ENCODE measurements at regions not wholly inside any gene's neighbourhood (a gene's known extent, or its start where the extent isn't known, plus 50 kb on each side); places are given as distances from the start of the nearest gene placed in this dataset.
A peak's percentile ranks its signal among the peaks of the same experiment; 100 is the strongest.
"Not testable (repeated sequence)": the region's sequence is repeated elsewhere in the genome, so short reads cannot be mapped to it uniquely, and the experiment has no call there.

DNA sequence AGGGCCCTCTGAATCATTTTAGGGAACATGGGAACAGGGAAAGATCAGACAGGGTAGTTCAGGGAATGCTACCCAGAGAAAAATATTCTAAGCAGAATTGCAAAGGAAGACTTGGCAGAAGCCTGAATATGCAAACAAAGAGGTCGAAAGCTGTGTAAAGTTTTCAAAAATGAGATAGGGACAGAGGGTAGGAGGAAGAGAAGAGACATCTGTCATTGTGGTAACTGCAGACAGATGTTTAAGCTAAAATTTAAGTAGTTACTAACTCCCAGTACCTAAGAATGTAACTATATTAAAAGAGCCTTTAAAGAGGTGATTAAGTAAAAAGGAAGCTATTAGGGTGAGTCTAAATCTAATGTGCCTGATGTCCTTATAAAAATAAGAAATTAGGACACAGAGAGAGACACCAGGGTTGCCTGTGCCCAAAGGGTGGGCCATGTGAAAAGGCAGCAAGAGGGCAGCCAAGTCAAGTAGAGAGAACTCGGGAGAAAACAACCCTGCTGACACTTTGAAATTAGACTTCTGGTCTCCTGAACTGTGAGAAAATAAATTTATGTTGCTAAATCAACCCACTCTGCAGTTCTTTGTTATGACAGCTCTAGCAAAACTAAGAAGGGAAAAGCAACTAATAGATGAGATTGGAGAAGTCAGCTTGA is 1647.4 kb upstream of the C9orf72 start:
- DNase-seq (ENCODE audit: low spot score) = no peak

DNA sequence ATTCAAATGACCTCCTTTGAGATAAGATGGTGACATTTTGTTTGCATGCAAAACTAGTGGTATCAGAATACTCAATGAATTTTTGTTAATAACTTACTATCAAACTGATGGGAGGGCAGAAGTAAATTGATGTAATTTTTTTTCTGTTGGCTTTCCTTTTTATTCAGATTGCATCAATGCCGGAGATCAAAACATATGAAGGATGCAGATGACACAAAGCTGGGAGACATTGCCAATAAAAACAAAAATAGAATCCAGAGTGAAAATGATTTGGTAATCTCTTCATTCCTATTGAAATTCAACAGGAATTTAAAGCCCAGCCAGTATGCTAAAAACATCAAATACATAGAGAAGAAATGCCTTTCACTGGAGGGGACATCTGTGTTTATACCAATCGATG is 1655.3 kb upstream of the C9orf72 start:
- DNase-seq (ENCODE audit: low spot score) = no peak

DNA sequence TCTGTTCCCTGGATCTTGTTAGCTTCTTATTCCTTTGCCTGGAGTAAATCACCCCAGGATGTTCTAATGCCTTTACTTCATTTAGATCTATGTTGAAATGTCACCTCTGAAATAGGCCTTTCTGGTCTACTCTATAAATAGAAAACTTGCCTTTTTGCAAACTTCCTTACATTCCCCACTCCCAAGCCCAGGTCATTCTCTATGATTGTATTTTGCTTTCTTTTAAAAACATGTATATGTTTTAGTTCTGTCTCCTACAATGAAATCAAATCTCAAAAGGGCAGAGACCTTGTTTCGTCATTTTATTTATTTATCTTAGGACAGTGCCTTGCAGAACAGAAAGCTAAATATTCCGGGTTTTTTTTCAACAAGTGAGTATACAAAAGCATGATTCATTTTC is 1657.7 kb upstream of the C9orf72 start:
- no peak for DNase-seq (ENCODE audit: low spot score)

DNA sequence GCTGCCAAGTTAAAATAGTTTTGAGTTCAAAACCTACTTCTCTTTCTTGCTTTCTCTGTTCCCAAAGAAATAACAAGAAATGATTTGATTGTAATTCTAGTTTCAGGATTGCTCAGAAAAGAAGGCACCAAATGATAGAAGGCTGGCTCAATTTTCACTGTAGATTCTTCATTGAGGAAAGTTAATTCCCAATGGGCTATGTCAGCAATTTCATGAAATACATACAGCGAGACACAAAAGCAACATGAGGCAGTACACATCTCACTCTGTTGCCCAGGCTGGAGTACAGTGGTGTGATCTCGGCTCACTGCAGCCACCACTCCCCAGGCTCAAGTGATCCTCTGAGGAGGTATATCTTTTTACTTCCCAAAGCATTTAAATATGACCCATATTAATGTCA is 1659.9 kb upstream of the C9orf72 start:
- no peak for DNase-seq (ENCODE audit: low spot score)

DNA sequence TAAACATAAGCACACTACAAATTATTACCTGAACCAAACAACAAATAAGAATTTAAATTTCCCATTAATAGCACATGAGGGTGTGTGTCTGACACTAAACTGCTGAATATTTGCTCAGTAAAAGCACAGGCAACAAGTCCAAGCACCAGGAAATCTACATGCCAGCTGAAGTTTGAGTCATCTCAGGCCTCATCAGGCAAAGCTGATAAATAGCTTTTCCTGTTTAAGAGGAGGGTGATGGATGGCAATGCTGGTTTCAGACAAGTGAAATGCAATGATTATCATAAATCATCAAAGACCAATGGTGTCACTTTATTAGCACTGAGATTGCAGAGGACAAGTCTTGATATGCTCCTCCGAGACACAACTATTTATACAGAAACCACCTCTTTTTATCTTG is 1668.0 kb upstream of the C9orf72 start:
- DNase-seq (ENCODE audit: low spot score) = peak; percentile 33

DNA sequence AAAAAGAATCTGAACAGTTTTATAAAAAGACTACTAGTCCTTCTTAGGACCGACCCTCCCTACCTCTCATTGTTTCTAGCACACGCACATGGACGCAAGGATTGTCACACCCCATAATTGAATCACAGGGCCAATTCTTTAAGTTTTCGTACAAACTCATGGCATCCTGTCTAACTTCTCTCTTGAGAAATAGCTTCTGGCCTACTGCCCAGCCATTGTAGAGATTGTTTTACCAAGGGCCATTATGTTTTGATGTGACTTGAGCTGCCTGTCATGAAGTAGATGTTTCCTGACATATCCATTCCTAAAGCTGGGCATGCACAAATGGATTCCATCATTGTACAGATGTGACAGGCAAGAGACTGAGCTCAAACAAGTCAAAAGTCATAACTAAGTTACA is 1672.1 kb upstream of the C9orf72 start:
- DNase-seq (ENCODE audit: low spot score) = no peak

DNA sequence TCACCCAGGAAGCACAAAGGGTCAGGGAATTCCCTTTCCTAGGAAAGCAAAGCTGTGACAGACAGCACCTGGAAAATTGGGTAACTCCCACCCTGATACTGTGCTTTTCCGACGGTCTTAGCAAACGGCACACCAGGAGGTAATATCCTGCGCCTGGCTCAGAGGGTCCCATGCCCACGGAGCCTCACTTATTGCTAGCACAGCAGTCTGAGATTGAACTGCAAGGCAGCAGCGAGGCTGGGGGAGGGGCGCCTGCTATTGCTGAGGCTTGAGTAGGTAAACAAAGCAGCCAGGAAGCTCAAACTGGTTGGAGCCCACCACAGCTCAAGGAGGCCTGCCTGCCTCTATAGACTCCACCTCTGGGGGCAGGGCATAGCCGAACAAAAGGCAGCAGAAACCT is 1697.1 kb upstream of the C9orf72 start:
- DNase-seq (ENCODE audit: low spot score) = not testable (repeated sequence)

DNA sequence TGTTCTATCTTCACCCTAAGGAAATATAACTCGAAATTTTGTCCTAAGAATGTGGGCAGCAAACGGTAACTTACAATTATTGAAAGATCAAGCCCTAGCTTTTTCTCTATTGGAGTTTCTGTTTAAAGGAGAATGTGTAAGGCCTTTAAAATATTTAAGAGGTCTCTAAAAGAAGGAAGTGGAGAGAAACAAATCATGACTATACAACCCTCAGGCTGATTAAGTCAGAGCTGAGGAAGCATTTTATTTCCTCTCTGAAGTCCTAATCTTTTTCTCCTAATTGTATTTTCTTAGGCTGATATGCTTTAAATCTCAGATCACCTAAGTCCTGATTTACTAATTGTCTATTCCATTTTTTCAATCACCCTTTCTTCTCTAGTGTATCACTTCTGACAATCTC is 1708.8 kb upstream of the C9orf72 start:
- DNase-seq (ENCODE audit: low spot score) = peak; percentile 1

DNA sequence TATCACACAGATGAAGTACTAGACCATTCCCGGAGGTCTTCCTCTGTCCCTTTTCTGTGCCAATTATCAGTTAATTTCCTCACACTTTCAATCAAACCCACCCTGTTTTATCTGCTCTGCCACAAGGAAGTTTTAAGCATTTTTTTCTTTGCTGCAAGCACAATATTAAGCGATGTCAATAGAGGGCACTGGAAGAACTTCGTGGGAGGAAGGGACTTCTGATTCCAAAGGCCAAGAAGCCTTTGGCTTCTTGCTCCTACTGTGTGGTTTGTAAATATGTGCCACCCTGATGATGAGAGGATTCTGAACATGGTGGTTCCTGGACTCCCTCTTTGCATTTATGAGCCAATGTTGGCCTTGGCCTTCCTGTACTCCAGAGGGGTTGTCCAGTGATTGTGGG is 1712.5 kb upstream of the C9orf72 start:
- peak; percentile 9 for DNase-seq (ENCODE audit: low spot score)

DNA sequence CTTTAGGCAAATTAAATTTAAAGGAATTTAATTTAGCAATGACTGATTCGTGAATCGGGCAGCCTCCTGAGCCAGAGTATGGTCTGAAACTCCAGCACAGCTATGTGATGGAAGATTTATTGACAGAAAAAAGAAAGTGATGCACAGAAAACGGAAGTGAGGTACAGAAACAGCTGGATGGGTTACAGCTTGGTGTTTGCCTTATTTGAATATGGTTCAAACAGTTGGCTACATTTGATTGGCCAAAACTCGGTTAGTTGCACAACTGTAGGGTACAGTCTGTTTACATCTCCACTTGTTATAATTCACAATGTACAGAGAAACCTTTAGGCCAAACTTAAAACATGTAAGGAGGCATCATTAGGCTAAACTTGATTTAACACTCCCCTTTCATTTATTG is 1716.1 kb upstream of the C9orf72 start:
- DNase-seq (ENCODE audit: low spot score) = no peak

DNA sequence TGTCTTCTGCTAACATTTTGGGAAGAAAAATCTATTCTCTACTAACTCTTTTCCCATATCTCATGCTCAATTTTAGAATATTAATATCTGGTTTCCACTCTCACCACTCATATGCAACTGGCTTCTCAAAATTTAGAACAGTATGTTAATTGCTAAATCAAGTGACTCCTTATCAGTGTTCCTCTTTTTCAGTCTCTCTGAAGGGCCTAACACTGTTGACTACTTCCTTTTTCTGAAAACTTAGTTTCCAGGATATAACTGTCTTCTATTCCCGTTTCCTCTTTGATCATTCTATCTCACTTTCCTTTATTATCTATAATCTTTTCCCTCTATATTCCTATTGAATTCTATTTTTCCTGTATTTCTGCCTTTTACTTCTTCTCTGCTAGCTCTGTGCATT is 1717.2 kb upstream of the C9orf72 start:
- DNase-seq (ENCODE audit: low spot score) = no peak

DNA sequence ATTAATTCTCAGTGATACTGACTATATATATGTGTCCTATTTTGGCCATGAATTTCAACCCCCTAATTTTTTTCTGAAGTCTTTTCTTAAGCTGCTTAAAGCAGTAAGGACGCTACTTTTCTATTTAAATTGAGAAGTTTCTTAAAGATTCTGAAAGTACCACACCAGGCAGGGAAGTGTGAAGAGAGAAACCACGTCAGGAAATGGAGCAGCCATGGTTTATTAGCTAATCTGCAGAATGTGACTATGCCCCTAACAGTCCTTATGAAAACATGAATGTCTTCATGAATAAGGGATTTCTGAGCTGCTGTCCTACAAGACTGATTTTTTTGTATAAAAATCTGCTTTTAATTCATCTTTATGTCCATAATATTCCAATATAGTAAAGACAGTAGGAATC is 1724.3 kb upstream of the C9orf72 start:
- DNase-seq (ENCODE audit: low spot score) = no peak

DNA sequence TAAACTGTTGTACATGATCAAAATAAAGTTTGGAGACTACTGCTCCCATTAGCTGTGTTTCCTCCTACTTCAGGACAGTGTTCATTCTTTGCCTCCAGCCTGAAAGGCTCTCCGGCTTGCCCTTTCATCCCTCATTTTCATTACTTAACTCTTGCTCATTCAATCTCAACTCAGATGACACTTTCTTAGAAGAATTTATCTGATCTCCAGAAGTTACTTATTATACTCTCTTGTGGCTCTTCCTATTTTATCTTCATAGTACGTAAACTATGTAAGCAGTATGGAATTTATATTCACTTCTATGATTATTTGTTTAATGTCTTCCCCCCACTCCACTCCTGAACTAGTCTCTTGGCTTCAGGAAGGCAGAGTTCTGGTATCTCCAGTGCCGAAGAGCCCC is 1737.9 kb upstream of the C9orf72 start:
- peak; percentile 20 for DNase-seq (ENCODE audit: low spot score)

DNA sequence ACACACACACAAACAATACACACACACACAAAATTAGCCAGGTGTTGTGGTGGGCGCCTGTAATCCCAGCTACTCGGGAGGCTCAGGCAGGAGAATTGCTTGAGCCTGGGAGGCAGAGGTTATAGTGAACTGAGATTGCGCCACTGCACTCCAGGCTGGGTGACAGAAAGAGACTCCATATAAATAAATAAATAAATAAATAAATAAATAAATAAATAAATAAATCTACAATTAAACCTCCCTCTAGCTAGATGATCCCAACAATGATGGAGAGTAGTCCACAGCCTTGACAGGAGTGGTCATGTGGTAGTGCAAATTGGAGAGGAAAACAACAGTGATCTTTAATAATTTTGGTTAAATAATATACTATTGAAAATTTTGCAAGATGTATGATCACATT is 1739.0 kb upstream of the C9orf72 start:
- no peak for DNase-seq (ENCODE audit: low spot score)

DNA sequence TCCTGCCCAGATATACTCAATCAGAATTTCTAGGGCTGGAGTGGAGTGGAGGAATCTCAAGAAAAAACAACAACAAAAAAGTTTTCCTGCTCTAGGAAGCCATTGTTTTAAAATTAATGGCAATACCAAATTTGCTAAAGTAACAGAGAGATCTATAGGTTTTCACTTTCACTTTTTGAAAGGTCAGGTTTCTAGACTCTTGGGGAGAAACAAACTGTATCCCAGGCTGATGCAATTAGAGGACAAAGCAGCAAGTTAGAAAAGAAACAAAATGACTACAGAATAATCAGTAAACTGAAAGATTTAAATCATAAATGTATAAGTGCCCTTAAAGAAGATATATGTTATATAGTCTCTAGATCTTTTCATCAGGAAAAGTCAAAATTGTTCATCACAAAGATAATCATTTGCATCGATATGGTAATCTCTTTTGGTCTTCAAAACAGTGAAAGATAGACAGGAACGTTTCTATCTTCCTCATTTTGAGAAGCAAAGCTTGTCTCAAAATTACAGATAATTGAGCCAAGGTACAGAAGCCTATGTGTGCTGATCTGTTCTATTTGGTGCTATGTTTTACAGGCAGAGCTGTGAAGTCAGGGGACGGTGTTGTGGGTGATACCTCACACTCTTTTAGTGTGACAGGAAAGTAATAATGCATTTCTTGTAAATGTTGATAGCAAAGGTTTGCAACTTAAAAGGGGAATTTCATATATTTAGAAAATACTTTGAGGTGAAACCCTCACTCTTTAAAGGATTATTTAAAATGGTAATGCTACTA is 1746.6 kb upstream of the C9orf72 start:
- no peak for DNase-seq (ENCODE audit: low spot score)

DNA sequence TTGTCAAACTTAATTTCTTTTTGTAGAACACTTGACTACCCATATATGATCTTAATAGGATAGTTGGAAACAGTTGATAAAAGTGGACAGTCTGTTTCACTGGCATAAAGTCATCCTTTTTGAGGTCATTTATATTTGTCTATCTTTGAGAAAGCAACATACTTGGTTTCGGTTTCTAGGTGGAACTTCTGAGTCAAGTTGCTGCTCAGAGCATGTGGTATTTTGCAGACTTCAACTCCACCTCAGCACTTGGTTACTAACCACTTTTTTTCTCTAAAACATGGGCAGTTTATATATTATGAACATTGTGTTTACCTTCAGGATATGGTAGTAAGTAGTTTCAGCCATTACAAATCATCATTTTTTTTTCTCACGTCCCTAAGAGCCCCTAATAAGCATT is 1749.0 kb upstream of the C9orf72 start:
- no peak for DNase-seq (ENCODE audit: low spot score)

DNA sequence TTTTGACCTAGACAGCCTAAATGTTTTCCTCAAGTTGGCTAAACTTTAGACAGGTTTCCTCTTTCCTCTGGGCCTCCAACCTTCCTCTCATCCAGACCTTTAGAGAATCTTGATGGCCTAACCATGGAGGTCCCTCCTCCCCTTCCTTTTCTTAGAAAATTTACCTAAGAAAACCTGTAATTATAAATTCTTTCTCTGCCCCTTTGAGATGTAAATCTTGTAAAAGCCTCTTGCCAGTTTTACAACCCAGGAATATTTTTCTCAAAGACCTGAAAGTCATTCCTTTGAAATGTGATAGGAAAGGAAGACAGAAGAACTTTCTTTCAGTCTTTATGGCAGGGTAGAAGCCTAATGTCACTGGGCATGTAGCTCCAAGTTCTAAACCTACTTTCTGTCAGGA is 1752.6 kb upstream of the C9orf72 start:
- DNase-seq (ENCODE audit: low spot score) = no peak

DNA sequence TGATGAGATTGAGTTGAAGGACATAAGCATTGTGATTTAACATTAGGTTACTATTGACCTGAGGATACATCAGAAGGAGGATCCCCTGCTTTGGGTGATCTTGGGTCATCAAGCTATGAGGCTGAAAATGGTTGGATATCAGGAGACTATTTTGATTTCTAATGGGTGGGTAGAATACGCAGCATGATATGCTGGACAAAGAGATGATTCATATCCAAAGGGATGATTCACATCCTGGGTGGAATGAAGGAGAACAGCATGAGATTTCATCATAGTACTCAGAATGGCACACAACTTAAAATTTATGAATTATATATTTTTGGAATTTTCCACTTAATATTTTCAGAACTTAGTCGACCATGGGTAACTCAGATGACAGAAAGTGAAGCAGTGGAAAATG is 1759.5 kb upstream of the C9orf72 start:
- DNase-seq (ENCODE audit: low spot score) = peak; percentile 71

DNA sequence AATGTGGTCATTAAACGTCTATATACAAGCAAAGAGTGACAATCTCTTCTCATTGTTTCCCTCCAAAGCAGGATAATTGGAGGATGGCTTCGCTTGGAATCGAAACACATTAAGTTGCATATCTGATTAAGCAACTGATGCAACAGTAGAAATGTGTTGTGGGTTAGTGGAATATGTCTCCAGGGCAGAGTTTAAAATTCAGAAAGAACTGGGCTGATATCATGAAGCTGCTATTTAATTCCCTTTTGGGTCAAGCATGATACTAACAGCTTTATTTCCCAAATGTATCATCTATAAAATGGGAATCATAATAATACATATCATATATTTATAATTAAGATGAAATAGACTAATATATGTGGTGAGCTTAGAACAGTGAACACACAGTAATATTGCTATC is 1763.0 kb upstream of the C9orf72 start:
- DNase-seq (ENCODE audit: low spot score) = no peak

DNA sequence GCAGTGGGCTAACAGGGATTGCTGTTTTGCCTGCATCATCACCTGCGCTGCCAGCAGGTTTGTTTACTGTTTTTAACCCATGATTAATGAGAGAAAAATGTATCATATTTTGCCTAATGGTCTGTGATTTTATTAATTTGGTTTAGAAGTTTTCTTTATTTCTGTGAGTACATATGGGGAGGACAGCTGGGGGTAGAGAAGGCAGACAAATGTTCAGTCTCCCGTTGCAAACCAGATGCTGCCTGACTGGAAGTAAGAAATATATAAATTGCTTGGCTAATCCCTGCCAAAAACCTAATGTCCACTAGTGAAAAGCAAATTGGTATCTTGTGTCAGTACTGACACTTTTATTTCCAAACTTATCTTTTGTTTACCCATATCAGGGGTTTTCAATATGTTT is 1766.1 kb upstream of the C9orf72 start:
- DNase-seq (ENCODE audit: low spot score) = no peak

DNA sequence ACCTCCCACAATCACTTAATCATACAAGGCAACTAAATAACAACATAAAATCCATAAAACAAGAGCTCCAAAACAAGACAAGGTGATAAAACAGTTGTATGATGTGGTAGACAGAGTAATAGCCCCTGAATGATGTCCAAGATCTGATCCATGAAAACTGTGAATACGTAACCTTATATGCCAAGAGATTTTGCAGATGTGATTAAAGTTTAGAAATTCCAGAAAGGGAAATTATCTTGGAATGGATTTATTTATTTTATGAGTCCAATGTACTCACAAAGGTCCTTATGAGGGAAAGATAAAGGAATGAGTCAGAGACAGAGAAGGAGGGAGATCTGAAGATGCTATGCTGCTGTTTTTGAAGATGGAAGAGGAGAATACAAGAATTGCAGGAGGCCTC is 1775.7 kb upstream of the C9orf72 start:
- DNase-seq (ENCODE audit: low spot score) = no peak

DNA sequence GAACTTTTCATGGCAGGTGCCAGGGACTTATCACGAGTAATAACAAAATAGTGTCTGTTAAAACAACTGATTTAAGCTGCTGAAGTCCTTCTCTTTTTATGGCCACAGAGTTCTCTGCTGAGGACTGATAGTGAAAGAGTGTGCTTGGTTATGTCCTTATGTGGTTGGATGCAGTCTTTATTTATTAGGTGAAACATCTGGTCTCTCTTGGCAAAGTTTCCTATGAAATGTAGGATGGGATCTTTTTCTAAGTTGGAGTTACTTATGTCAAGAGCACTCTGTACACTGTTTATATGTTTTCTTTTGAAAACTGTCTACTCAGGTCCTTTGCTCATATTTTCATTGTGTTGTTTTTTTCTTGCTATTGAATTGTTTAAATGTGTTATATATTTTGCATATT is 1816.1 kb upstream of the C9orf72 start:
- no peak for DNase-seq (ENCODE audit: low spot score)

DNA sequence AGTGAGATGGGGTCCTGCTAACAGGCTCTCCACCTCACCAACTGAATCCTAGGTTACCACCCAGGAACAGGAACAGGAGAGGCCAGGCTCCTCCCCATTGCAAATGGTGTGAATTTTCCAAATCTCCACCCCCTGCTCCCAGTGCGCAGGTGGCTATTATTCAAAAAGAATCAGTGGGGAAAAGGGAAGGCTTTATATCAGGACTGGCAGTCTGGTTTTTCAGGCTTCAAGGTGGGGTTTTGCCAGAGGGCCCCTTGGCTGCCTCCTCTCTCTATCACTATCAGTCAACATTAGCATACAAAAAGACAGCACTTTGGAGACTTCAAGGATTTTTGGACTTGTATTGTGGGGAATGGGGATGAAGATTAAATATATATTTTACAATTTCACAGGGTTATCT is 1817.6 kb upstream of the C9orf72 start:
- no peak for DNase-seq (ENCODE audit: low spot score)

DNA sequence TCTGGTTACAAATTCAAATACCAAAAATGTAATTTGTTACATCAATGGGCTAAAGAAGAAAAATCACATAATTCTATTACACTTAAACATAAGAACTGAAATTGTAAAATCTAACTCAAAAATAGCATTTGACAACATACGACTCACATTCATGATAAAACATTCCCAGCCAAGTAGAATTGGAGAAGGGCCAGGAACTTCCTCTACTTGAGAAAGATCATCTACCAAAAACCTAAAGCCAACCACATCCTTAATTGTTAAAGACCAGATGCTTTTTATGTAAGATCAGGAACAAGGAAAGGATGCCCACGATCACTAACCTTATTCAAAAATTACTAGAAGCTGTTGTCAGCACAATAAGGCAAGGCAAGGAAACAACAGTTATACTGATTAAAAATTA is 1819.8 kb upstream of the C9orf72 start:
- DNase-seq (ENCODE audit: low spot score) = peak; percentile 1
